ENCODE measurements at regions not wholly inside any gene's neighbourhood (a gene's known extent, or its start where the extent isn't known, plus 50 kb on each side); places are given as distances from the start of the nearest gene placed in this dataset.
A peak's percentile ranks its signal among the peaks of the same experiment; 100 is the strongest.

GRCh38 chr3:163482695-163483094 is 1595.6 kb downstream of the SI start:
- H3K4me1 ChIP-seq = no peaks in the 10 kb centered on the region
- no peak for DNase-seq (ENCODE audit: low read depth in 1 of 2, low spot score in 1 of 2)
- ChIA-PET CTCF (interaction anchor here (0.6 kb wide), 1 partner anchor 749 kb away, joined by 3 read pairs; no protein-coding TSS in a partner anchor), POLR2A (no interaction called here)
- H3K9me3 ChIP-seq = no peaks in the 10 kb centered on the region
- ATAC-seq = no peak
- H3K27ac ChIP-seq = no peak overlapping the region
- no peak for FAIRE-seq
- H3K4me3 ChIP-seq = no peak overlapping the region
- TF ChIP-seq MYC (IDR thresholded peaks at IDR 0.05; ENCODE audit: borderline replicate concordance, low read length) (no peak), POLR2A (IDR thresholded peaks at IDR 0.05; ENCODE audit: low read length) (no peak), PBX3 (IDR thresholded peaks at IDR 0.05) (no peak), PHF8 (IDR thresholded peaks at IDR 0.05; ENCODE audit: borderline replicate concordance, low read depth) (no peak), SREBF2 (IDR thresholded peaks at IDR 0.05) (no peak)
- H3K4me2 ChIP-seq = no peak overlapping the region

- no peak for TF ChIP-seq FOXS1 (CRISPR knock-in tag; IDR thresholded peaks at IDR 0.05)
- no peak for TF ChIP-seq RFX5 (IDR thresholded peaks at IDR 0.05)
- TF ChIP-seq ZSCAN20 (CRISPR knock-in tag; IDR thresholded peaks at IDR 0.05) = no peak
- DNase-seq (ENCODE audit: low read depth in 1 of 2, low spot score in 1 of 2) (no peak), ATAC-seq (no peak), FAIRE-seq (no peak)
- ChIA-PET POLR2A (no interaction called here), CTCF (no interaction called here)
- Histone ChIP-seq H3K27ac (no peak overlapping the region), H3K4me2 (no peak overlapping the region), H3K4me1 (no peaks in the 10 kb centered on the region), H3K4me3 (no peak overlapping the region), H3K9me3 (no peaks in the 10 kb centered on the region)
- 7% methylated on average over 1 of the region's 1 CpG for WGBS (ENCODE audit: missing lambda C conversion rate)
Observed at GRCh38 chr3:163481738-163482137, 1596.6 kb downstream of the SI start.

- no peaks in the 10 kb centered on the region for H3K9me3 ChIP-seq
- DNase-seq (ENCODE audit: low read depth in 1 of 2, low spot score in 1 of 2) (peak in 1 of 2 experiments; percentile 7), FAIRE-seq (no peak), ATAC-seq (no peak)
- no peaks in the 10 kb centered on the region for H3K4me1 ChIP-seq
- WGBS (ENCODE audit: missing lambda C conversion rate) = 22% methylated on average over 2 of the region's 2 CpGs
- no peak for TF ChIP-seq GATA3 (IDR thresholded peaks at IDR 0.05; ENCODE audit: borderline replicate concordance)
- peak; percentile 15; the same call in 1 of the 3 replicates for TF ChIP-seq CTCF (IDR thresholded peaks at IDR 0.05)
- peak in 1 of 2 experiments; percentile 17; a peak in 2 of 5 replicates for TF ChIP-seq RAD21 (conservative IDR thresholded peaks at IDR 0.05 in 1 of 2, IDR thresholded peaks at IDR 0.05 in 1 of 2)
- CTCF ChIA-PET = no interaction called here
- no peak overlapping the region for H3K4me3 ChIP-seq
- POLR2A ChIA-PET = no interaction called here
- no peak overlapping the region for H3K27ac ChIP-seq
- H3K4me2 ChIP-seq = no peak overlapping the region
Observed at GRCh38 chr3:163476179-163476578, 1602.1 kb downstream of the SI start.

GRCh38 chr3:163474766-163475165 is 1603.5 kb downstream of the SI start:
- ChIA-PET CTCF (no interaction called here), POLR2A (no interaction called here)
- no peak overlapping the region for H3K27ac ChIP-seq
- FAIRE-seq (no peak), DNase-seq (ENCODE audit: low read depth in 1 of 2, low spot score in 1 of 2) (no peak), ATAC-seq (no peak)
- TF ChIP-seq RNF2 (IDR thresholded peaks at IDR 0.05; ENCODE audit: borderline replicate concordance, low read depth) (no peak), ZNF302 (CRISPR knock-in tag; IDR thresholded peaks at IDR 0.05) (no peak), TFCP2L1 (CRISPR knock-in tag; IDR thresholded peaks at IDR 0.05) (no peak), KDM1A (IDR thresholded peaks at IDR 0.05; ENCODE audit: low read depth) (no peak), NFE2L2 (conservative IDR thresholded peaks at IDR 0.05; ENCODE audit: low read length) (no peak), ZFP36 (IDR thresholded peaks at IDR 0.05; ENCODE audit: borderline replicate concordance, partially characterized antibody) (no peak), JUNB (IDR thresholded peaks at IDR 0.05) (no peak), HDAC2 (IDR thresholded peaks at IDR 0.05) (no peak), FOSL2 (IDR thresholded peaks at IDR 0.05) (no peak), FOSL2 (CRISPR knock-in tag; IDR thresholded peaks at IDR 0.05) (no peak), TP53 (CRISPR knock-in tag; IDR thresholded peaks at IDR 0.05) (no peak)
- no peaks in the 10 kb centered on the region for H3K9me3 ChIP-seq
- H3K4me1 ChIP-seq = no peaks in the 10 kb centered on the region
- H3K4me3 ChIP-seq = no peak overlapping the region
- WGBS (ENCODE audit: missing lambda C conversion rate) = 34% methylated on average over 1 of the region's 1 CpG
- no peak overlapping the region for H3K4me2 ChIP-seq

Data from A549 (cell line).